ENCODE measurements at regions not wholly inside any gene's neighbourhood (a gene's known extent, or its start where the extent isn't known, plus 50 kb on each side); places are given as distances from the start of the nearest gene placed in this dataset.

DNA sequence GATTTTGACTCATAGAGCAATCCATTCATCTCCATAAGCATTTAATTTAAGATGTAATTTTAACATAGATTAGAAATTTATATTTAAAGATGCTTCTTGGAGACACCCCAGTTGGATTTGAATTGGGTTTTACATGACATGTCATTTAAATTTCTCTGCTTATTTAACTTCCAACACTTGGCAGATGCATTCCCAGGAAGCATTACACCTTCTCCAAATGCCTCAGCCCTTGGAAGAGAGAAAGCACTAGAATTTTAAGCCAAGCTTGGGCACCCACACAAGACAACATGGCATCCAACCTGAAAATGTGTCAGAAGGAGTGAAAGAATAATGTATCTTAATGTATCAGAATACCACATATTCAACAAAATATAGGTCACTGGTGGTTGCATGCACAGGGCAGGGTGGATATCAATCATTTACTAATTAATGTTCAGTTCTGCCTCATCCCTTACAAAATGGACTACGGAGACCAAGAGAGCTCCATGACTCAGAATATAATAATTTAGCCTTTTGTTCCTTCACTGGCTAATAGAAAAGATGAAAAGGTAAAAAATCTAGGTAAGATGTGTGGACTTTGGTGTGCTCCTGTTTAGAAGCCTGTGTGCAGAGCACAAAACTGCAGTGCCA lies 541.7 kb upstream of the SORCS1 start:
- Histone ChIP-seq H3K27ac (no peak overlapping the region), H3F3A (ENCODE audit: insufficient read depth) (no peaks in the 10 kb centered on the region), H2AFZ (no peak overlapping the region), H4K20me1 (ENCODE audit: insufficient read depth) (no peaks in the 10 kb centered on the region), H3K4me1 (ENCODE audit: insufficient read depth) (no peaks in the 10 kb centered on the region), H3K27me3 (replicated peaks; ENCODE audit: insufficient read depth) (no peaks in the 10 kb centered on the region), H3K4me2 (ENCODE audit: unreplicated experiment) (no peak overlapping the region), H3K4me3 (no peak overlapping the region), H3K9ac (no peak overlapping the region), H3K9me3 (ENCODE audit: low read depth) (no peaks in the 10 kb centered on the region), H3K9me2 (ENCODE audit: insufficient read depth) (no peaks in the 10 kb centered on the region), H3K79me2 (ENCODE audit: insufficient read depth) (no peaks in the 10 kb centered on the region), H3K36me3 (ENCODE audit: low read depth) (no peaks in the 10 kb centered on the region)
- in situ Hi-C loops (cut with MboI): no loop called here
- 49 to 59% methylated on average over 1 of the region's 1 CpG for WGBS, 2 experiments (ENCODE audit: low coverage in 1 of 2, low lambda C conversion rate in 2 of 2, missing lambda C conversion rate in 2 of 2)
- DNase-seq: no peak
- TF ChIP-seq EZH2 (IDR thresholded peaks at IDR 0.05; ENCODE audit: insufficient read depth, poor library complexity, severe bottlenecking): no peak
- TF ChIP-seq EZH2phosphoT487 (IDR thresholded peaks at IDR 0.05; ENCODE audit: insufficient read depth, low read depth): no peak

DNA sequence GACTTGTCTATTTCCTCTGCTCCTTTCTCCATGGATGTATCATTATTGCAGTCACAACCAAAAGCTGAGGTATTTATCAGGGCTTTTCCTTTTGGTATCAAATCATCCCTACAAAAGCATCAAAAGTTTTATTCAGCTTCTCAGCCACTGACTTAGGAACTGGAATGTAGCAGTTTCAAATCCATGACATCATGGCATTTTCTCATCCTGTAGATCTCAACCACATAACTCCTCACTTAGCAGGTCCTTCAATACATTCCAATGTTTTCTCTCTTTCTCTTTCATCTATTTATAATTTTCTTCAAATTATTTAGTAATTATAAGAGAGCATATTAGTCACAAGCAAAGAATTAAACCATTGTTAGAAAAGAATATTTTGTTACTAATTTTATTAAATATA lies 537.4 kb upstream of the SORCS1 start:
- in situ Hi-C loops (cut with MboI): no loop called here
- no peaks in the 10 kb centered on the region for H3K27me3 ChIP-seq (replicated peaks; ENCODE audit: insufficient read depth)
- no peak overlapping the region for H2AFZ ChIP-seq
- no peaks in the 10 kb centered on the region for H3K36me3 ChIP-seq (ENCODE audit: low read depth)
- H4K20me1 ChIP-seq (ENCODE audit: insufficient read depth): no peaks in the 10 kb centered on the region
- no peak overlapping the region for H3K9ac ChIP-seq
- H3K9me2 ChIP-seq (ENCODE audit: insufficient read depth): no peaks in the 10 kb centered on the region
- H3K4me2 ChIP-seq (ENCODE audit: unreplicated experiment): no peak overlapping the region
- peak; percentile 43 for DNase-seq
- H3K79me2 ChIP-seq (ENCODE audit: insufficient read depth): no peaks in the 10 kb centered on the region
- H3F3A ChIP-seq (ENCODE audit: insufficient read depth): no peaks in the 10 kb centered on the region
- no peak overlapping the region for H3K27ac ChIP-seq
- H3K4me1 ChIP-seq (ENCODE audit: insufficient read depth): no peaks in the 10 kb centered on the region
- TF ChIP-seq EZH2phosphoT487 (IDR thresholded peaks at IDR 0.05; ENCODE audit: insufficient read depth, low read depth): no peak
- no peak for TF ChIP-seq EZH2 (IDR thresholded peaks at IDR 0.05; ENCODE audit: insufficient read depth, poor library complexity, severe bottlenecking)
- no peak overlapping the region for H3K4me3 ChIP-seq
- H3K9me3 ChIP-seq (ENCODE audit: low read depth): no peaks in the 10 kb centered on the region

DNA sequence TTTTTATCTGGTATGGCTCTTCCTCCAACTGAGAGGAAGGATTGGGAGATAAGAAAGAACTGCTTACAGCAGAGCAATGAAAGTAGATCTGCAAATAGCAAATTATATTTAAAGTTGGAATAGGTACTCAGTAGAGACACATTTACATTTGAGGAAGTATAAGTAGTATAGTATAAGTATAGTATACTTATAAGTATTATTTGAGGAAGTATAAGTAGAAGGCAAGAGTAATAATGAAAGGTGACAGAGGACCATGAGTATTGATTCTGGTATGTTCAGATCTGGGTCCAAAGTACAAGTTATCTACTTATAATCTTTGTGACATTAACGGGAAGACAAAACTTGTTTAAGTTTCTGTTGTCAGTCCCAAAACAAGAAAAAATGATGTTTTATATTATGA lies 527.6 kb upstream of the SORCS1 start:
- WGBS, 2 experiments (ENCODE audit: low coverage in 1 of 2, low lambda C conversion rate in 2 of 2, missing lambda C conversion rate in 2 of 2): 38 to 67% methylated on average over 1 of the region's 1 CpG
- no peak overlapping the region for H3K4me2 ChIP-seq (ENCODE audit: unreplicated experiment)
- H3F3A ChIP-seq (ENCODE audit: insufficient read depth): no peaks in the 10 kb centered on the region
- in situ Hi-C loops (cut with MboI): no loop called here
- no peaks in the 10 kb centered on the region for H3K9me2 ChIP-seq (ENCODE audit: insufficient read depth)
- H4K20me1 ChIP-seq (ENCODE audit: insufficient read depth): no peaks in the 10 kb centered on the region
- 0 out of 2 replicates have a peak, but pooled peaks cover 4% of the 10 kb centered on the region for H3K4me1 ChIP-seq (ENCODE audit: insufficient read depth)
- no peak overlapping the region for H3K4me3 ChIP-seq
- H3K27me3 ChIP-seq (replicated peaks; ENCODE audit: insufficient read depth): no peaks in the 10 kb centered on the region
- H3K9ac ChIP-seq: no peak overlapping the region
- H3K9me3 ChIP-seq (ENCODE audit: low read depth): no peaks in the 10 kb centered on the region
- no peak overlapping the region for H3K27ac ChIP-seq
- H2AFZ ChIP-seq: no peak overlapping the region
- no peaks in the 10 kb centered on the region for H3K36me3 ChIP-seq (ENCODE audit: low read depth)
- DNase-seq: no peak
- no peaks in the 10 kb centered on the region for H3K79me2 ChIP-seq (ENCODE audit: insufficient read depth)
- TF ChIP-seq EZH2phosphoT487 (IDR thresholded peaks at IDR 0.05; ENCODE audit: insufficient read depth, low read depth) (no peak), EZH2 (IDR thresholded peaks at IDR 0.05; ENCODE audit: insufficient read depth, poor library complexity, severe bottlenecking) (no peak)

DNA sequence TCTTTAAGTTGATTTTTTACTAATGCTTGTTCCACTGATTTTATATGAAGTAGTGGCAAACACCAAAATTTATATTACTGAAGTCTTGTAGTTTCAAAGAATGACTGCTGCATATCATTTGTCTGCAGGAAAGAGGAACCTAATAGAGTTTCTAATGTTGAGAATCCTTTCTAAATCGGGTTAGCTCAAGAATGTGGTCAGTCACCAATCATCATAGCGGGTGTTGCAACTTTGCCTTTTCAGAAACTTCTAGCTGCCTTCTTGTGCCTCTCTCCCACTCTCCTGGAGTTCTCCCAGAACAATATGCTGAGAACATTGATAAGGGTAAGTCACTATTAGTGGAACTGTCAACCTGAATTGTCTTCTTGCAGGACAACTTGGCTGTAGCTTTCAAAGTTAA lies 524.8 kb upstream of the SORCS1 start:
- H3K9me2 ChIP-seq (ENCODE audit: insufficient read depth): no peaks in the 10 kb centered on the region
- H4K20me1 ChIP-seq (ENCODE audit: insufficient read depth): no peaks in the 10 kb centered on the region
- H3K9me3 ChIP-seq (ENCODE audit: low read depth): no peaks in the 10 kb centered on the region
- peak; percentile 1 for DNase-seq
- no peaks in the 10 kb centered on the region for H3K27me3 ChIP-seq (replicated peaks; ENCODE audit: insufficient read depth)
- H3K27ac ChIP-seq: no peak overlapping the region
- no peaks in the 10 kb centered on the region for H3K36me3 ChIP-seq (ENCODE audit: low read depth)
- H3K79me2 ChIP-seq (ENCODE audit: insufficient read depth): no peaks in the 10 kb centered on the region
- TF ChIP-seq EZH2phosphoT487 (IDR thresholded peaks at IDR 0.05; ENCODE audit: insufficient read depth, low read depth): no peak
- no peak for TF ChIP-seq EZH2 (IDR thresholded peaks at IDR 0.05; ENCODE audit: insufficient read depth, poor library complexity, severe bottlenecking)
- no peak overlapping the region for H3K9ac ChIP-seq
- H2AFZ ChIP-seq: no peak overlapping the region; the same call in 1 of the 2 replicates
- 0 out of 2 replicates have a peak, but pooled peaks cover 4% of the 10 kb centered on the region for H3K4me1 ChIP-seq (ENCODE audit: insufficient read depth)
- no peak overlapping the region for H3K4me2 ChIP-seq (ENCODE audit: unreplicated experiment)
- 72 to 74% methylated on average over 2 of the region's 2 CpGs for WGBS, 2 experiments (ENCODE audit: low coverage in 1 of 2, low lambda C conversion rate in 2 of 2, missing lambda C conversion rate in 2 of 2)
- in situ Hi-C loops (cut with MboI): no loop called here
- no peaks in the 10 kb centered on the region for H3F3A ChIP-seq (ENCODE audit: insufficient read depth)
- H3K4me3 ChIP-seq: no peak overlapping the region

- no peaks in the 10 kb centered on the region for H3K9me2 ChIP-seq (ENCODE audit: insufficient read depth)
- H3K79me2 ChIP-seq (ENCODE audit: insufficient read depth): no peaks in the 10 kb centered on the region
- in situ Hi-C loops (cut with MboI): no loop called here
- H3K4me2 ChIP-seq (ENCODE audit: unreplicated experiment): no peak overlapping the region
- H4K20me1 ChIP-seq (ENCODE audit: insufficient read depth): no peaks in the 10 kb centered on the region
- WGBS, 2 experiments (ENCODE audit: low coverage in 1 of 2, low lambda C conversion rate in 2 of 2, missing lambda C conversion rate in 2 of 2): 90 to 100% methylated on average over 2 of the region's 2 CpGs
- no peaks in the 10 kb centered on the region for H3K27me3 ChIP-seq (replicated peaks; ENCODE audit: insufficient read depth)
- no peak overlapping the region for H2AFZ ChIP-seq
- DNase-seq: peak; percentile 74
- H3K9ac ChIP-seq: no peak overlapping the region
- no peak overlapping the region for H3K27ac ChIP-seq
- no peaks in the 10 kb centered on the region for H3F3A ChIP-seq (ENCODE audit: insufficient read depth)
- 0 out of 2 replicates have a peak, but pooled peaks cover 4% of the 10 kb centered on the region for H3K4me1 ChIP-seq (ENCODE audit: insufficient read depth)
- H3K9me3 ChIP-seq (ENCODE audit: low read depth): no peaks in the 10 kb centered on the region
- no peak overlapping the region for H3K4me3 ChIP-seq
- no peak for TF ChIP-seq EZH2 (IDR thresholded peaks at IDR 0.05; ENCODE audit: insufficient read depth, poor library complexity, severe bottlenecking)
- TF ChIP-seq EZH2phosphoT487 (IDR thresholded peaks at IDR 0.05; ENCODE audit: insufficient read depth, low read depth): no peak
- no peaks in the 10 kb centered on the region for H3K36me3 ChIP-seq (ENCODE audit: low read depth)
Observed at GRCh38 chr10:107687701-107688100, 523.2 kb upstream of the SORCS1 start.

Measured in GM23248 (cell line).